ENCODE measurements at regions not wholly inside any gene's neighbourhood (a gene's known extent, or its start where the extent isn't known, plus 50 kb on each side); places are given as distances from the start of the nearest gene placed in this dataset.

DNA sequence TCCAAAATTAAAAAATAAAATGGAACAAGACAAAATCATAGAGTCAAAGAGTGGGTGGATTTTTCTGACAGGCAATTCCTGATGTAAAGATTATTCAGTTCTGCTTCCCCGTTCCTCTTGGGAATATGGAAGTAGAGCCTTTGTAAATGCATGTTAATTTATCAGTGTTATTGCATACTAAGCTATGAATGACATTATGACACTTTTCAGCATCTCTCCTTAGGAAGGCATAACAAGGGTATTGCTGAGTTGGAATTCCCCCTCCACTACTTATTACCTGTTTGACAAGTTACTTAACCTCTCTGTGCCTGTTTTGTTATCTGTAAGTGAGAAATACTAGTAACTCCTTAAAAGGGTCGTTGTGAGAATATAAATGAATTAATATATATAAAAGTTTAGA is 640.4 kb downstream of the LMO4 start:
- no peaks in the 10 kb centered on the region for H3K9me3 ChIP-seq (ENCODE audit: control insufficient read depth, low read length)
- H3K27ac ChIP-seq (ENCODE audit: low read depth, low read length) = no peak overlapping the region
- H3K36me3 Mint-ChIP-seq (ENCODE audit: low read depth) = no peaks in the 10 kb centered on the region
- WGBS, 2 experiments (ENCODE audit: insufficient coverage in 1 of 2, insufficient read length in 1 of 2) = 94% methylated on average over 2 of the region's 2 CpGs; no CpG with 5 or more reads in 1 of the 2 experiments
- H3K4me1 ChIP-seq (ENCODE audit: control insufficient read depth, insufficient read depth, low read length) = no peaks in the 10 kb centered on the region
- H3K27ac Mint-ChIP-seq = no peak overlapping the region
- no peaks in the 10 kb centered on the region for H3K36me3 ChIP-seq (ENCODE audit: control insufficient read depth, insufficient read depth, low read length)
- TF ChIP-seq, protein P1, sequence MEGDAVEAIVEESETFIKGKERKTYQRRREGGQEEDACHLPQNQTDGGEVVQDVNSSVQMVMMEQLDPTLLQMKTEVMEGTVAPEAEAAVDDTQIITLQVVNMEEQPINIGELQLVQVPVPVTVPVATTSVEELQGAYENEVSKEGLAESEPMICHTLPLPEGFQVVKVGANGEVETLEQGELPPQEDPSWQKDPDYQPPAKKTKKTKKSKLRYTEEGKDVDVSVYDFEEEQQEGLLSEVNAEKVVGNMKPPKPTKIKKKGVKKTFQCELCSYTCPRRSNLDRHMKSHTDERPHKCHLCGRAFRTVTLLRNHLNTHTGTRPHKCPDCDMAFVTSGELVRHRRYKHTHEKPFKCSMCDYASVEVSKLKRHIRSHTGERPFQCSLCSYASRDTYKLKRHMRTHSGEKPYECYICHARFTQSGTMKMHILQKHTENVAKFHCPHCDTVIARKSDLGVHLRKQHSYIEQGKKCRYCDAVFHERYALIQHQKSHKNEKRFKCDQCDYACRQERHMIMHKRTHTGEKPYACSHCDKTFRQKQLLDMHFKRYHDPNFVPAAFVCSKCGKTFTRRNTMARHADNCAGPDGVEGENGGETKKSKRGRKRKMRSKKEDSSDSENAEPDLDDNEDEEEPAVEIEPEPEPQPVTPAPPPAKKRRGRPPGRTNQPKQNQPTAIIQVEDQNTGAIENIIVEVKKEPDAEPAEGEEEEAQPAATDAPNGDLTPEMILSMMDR (conservative IDR thresholded peaks at IDR 0.05) = no peak
- no peak for DNase-seq
- no peaks in the 10 kb centered on the region for H3K27me3 Mint-ChIP-seq (ENCODE audit: insufficient read depth)
- no peaks in the 10 kb centered on the region for H3K9me3 Mint-ChIP-seq
- H3K4me3 ChIP-seq (ENCODE audit: low read length) = no peak overlapping the region
- no peak overlapping the region for H3K9ac ChIP-seq (ENCODE audit: extremely low read depth, low read length, poor library complexity, severe bottlenecking)
- no peaks in the 10 kb centered on the region for H3K27me3 ChIP-seq (ENCODE audit: control insufficient read depth, insufficient read depth, low read length, poor library complexity, severe bottlenecking)
- H3K4me3 Mint-ChIP-seq = no peak overlapping the region
- H3K4me1 Mint-ChIP-seq = no peaks in the 10 kb centered on the region

DNA sequence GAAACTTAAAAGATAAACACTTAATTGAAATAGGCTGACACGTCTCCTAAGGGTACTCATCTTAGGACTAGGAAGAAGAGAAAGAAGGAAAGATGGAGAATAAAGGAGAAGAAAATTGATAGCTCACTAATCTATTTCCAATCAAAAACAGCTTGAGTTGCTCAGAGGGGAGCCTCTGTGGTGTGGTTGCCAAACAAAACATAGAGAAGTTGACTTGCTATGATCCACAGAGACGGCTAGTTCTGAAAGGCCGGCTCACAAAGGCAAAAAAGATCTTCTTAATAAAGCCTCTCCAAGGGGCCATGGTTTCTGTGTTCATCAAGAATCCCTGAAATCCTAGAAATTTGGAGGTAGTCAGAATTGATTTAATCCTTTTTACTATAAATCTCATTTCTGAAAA is 644.1 kb downstream of the LMO4 start:
- no peaks in the 10 kb centered on the region for H3K36me3 Mint-ChIP-seq (ENCODE audit: low read depth)
- H3K4me3 Mint-ChIP-seq = no peak overlapping the region
- H3K9me3 ChIP-seq (ENCODE audit: control insufficient read depth, low read length) = no peaks in the 10 kb centered on the region
- no peak for DNase-seq
- H3K27ac ChIP-seq (ENCODE audit: low read depth, low read length) = no peak overlapping the region
- 87 to 100% methylated on average over 1 to 3 of the region's 3 CpGs for WGBS, 2 experiments (ENCODE audit: insufficient coverage in 1 of 2, insufficient read length in 1 of 2)
- H3K9me3 Mint-ChIP-seq = no peaks in the 10 kb centered on the region
- TF ChIP-seq, protein P1 (conservative IDR thresholded peaks at IDR 0.05) = no peak
- H3K4me1 ChIP-seq (ENCODE audit: control insufficient read depth, insufficient read depth, low read length) = no peaks in the 10 kb centered on the region
- H3K4me3 ChIP-seq (ENCODE audit: low read length) = no peak overlapping the region
- no peaks in the 10 kb centered on the region for H3K36me3 ChIP-seq (ENCODE audit: control insufficient read depth, insufficient read depth, low read length)
- no peaks in the 10 kb centered on the region for H3K27me3 ChIP-seq (ENCODE audit: control insufficient read depth, insufficient read depth, low read length, poor library complexity, severe bottlenecking)
- H3K4me1 Mint-ChIP-seq = no peaks in the 10 kb centered on the region
- no peak overlapping the region for H3K9ac ChIP-seq (ENCODE audit: extremely low read depth, low read length, poor library complexity, severe bottlenecking)
- H3K27ac Mint-ChIP-seq = no peak overlapping the region
- H3K27me3 Mint-ChIP-seq (ENCODE audit: insufficient read depth) = no peaks in the 10 kb centered on the region

DNA sequence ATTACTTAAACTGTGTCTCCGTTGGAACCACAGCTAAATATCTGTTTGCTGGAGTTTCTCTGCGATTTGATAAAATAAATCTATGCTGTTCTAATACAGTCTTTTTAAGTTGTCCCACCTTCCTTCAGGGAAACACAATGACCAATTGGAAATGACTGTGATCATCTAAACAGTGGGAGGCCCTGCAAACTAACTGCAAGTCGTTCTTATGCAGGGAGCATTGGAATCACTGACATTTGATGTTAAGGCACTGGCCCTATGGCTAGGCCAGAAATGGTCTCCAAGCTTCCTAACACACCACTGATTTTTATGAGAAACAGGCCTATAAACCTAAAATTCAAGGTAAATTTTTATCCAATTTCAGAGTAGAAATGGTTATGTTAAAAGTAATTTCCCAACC is 645.2 kb downstream of the LMO4 start:
- Histone ChIP-seq H3K27ac (ENCODE audit: low read depth, low read length) (no peak overlapping the region), H3K9me3 (ENCODE audit: control insufficient read depth, low read length) (no peaks in the 10 kb centered on the region), H3K27me3 (ENCODE audit: control insufficient read depth, insufficient read depth, low read length, poor library complexity, severe bottlenecking) (no peaks in the 10 kb centered on the region), H3K36me3 (ENCODE audit: control insufficient read depth, insufficient read depth, low read length) (no peaks in the 10 kb centered on the region), H3K9ac (ENCODE audit: extremely low read depth, low read length, poor library complexity, severe bottlenecking) (no peak overlapping the region), H3K4me1 (ENCODE audit: control insufficient read depth, insufficient read depth, low read length) (no peaks in the 10 kb centered on the region), H3K4me3 (ENCODE audit: low read length) (no peak overlapping the region)
- Mint-ChIP-seq H3K27me3 (ENCODE audit: insufficient read depth) (no peaks in the 10 kb centered on the region), H3K27ac (no peak overlapping the region), H3K9me3 (no peaks in the 10 kb centered on the region), H3K36me3 (ENCODE audit: low read depth) (no peaks in the 10 kb centered on the region), H3K4me3 (no peak overlapping the region), H3K4me1 (no peaks in the 10 kb centered on the region)
- DNase-seq = no peak
- 51 to 75% methylated on average over 2 to 3 of the region's 3 CpGs for WGBS, 2 experiments (ENCODE audit: insufficient coverage in 1 of 2, insufficient read length in 1 of 2)
- TF ChIP-seq, protein P1 (conservative IDR thresholded peaks at IDR 0.05) = no peak
